HL-60 (cell line): ENCODE measurements at regions not wholly inside any gene's neighbourhood (a gene's known extent, or its start where the extent isn't known, plus 50 kb on each side); places are given as distances from the start of the nearest gene placed in this dataset.

Source experiments
- CTCF ChIP-seq: IDR thresholded peaks from one replicate; pipeline ENCODE4 v1.5.1; 2011; ENCODE audit warnings: low read length, control low read depth, inconsistent platforms; ENCODE audit not compliant: insufficient read depth
- GABPA ChIP-seq: IDR thresholded peaks from 2 replicates; pipeline ENCODE4 v1.6.1; 2012; ENCODE audit warnings: low read depth
- POLR2AphosphoS5 ChIP-seq: IDR thresholded peaks from 2 replicates; pipeline ENCODE4 v1.6.1; 2012; ENCODE audit warnings: low read depth
- REST ChIP-seq: IDR thresholded peaks from 2 replicates; pipeline ENCODE4 v1.6.1; 2012; ENCODE audit warnings: low read depth; ENCODE audit not compliant: insufficient replicate concordance

- TF ChIP-seq CTCF (no peak), GABPA (no peak), POLR2AphosphoS5 (no peak), REST (no peak)
These were observed 237.9 kb downstream of the TMEM26 start for GRCh38 chr10:61215246-61215645.
